ENCODE measurements at regions not wholly inside any gene's neighbourhood (a gene's known extent, or its start where the extent isn't known, plus 50 kb on each side); places are given as distances from the start of the nearest gene placed in this dataset.

- DNase-seq = no peak
These were observed 93.5 kb downstream of the C1orf94 start for GRCh38 chr1:34270181-34270580.

GRCh38 chr1:34272152-34272551 lies 95.4 kb downstream of the C1orf94 start:
- no peak for DNase-seq

GRCh38 chr1:34275150-34275549 lies 98.4 kb downstream of the C1orf94 start:
- DNase-seq = no peak

GRCh38 chr1:34276606-34277005 lies 99.9 kb downstream of the C1orf94 start:
- no peak for DNase-seq

- DNase-seq = no peak
These were observed 100.4 kb downstream of the C1orf94 start for GRCh38 chr1:34277150-34277549.

- no peak for DNase-seq
These were observed 101.5 kb downstream of the C1orf94 start for GRCh38 chr1:34278211-34278610.

GRCh38 chr1:34279971-34280370 lies 103.3 kb downstream of the C1orf94 start:
- no peak for DNase-seq

- DNase-seq = no peak
These were observed 103.8 kb downstream of the C1orf94 start for GRCh38 chr1:34280509-34280908.

GRCh38 chr1:34283142-34283541 lies 106.4 kb downstream of the C1orf94 start:
- DNase-seq = no peak

GRCh38 chr1:34286511-34286910 lies 109.8 kb downstream of the C1orf94 start:
- DNase-seq = no peak

- no peak for DNase-seq
These were observed 114.1 kb downstream of the C1orf94 start for GRCh38 chr1:34290831-34291230.

GRCh38 chr1:34292472-34292871 lies 115.8 kb downstream of the C1orf94 start:
- no peak for DNase-seq

GRCh38 chr1:34296059-34296458 lies 119.4 kb downstream of the C1orf94 start:
- DNase-seq = no peak

GRCh38 chr1:34302798-34303197 lies 126.1 kb downstream of the C1orf94 start:
- no peak for DNase-seq

- DNase-seq = no peak
These were observed 126.5 kb downstream of the C1orf94 start for GRCh38 chr1:34303218-34303617.

- DNase-seq = no peak
These were observed 129.9 kb downstream of the C1orf94 start for GRCh38 chr1:34306568-34306967.

GRCh38 chr1:34312359-34312758 lies 135.7 kb downstream of the C1orf94 start:
- DNase-seq = no peak

GRCh38 chr1:34315974-34316373 lies 139.3 kb downstream of the C1orf94 start:
- no peak for DNase-seq

GRCh38 chr1:34316773-34317172 lies 140.1 kb downstream of the C1orf94 start:
- DNase-seq = no peak

- DNase-seq = no peak
These were observed 142.5 kb downstream of the C1orf94 start for GRCh38 chr1:34319218-34319617.

GRCh38 chr1:34320053-34320669 lies 143.5 kb downstream of the C1orf94 start:
- no peak for DNase-seq

- no peak for DNase-seq
These were observed 146.3 kb downstream of the C1orf94 start for GRCh38 chr1:34322969-34323368.

- DNase-seq = no peak
These were observed 148.3 kb downstream of the C1orf94 start for GRCh38 chr1:34324879-34325440.

- DNase-seq = no peak
These were observed 151.6 kb downstream of the C1orf94 start for GRCh38 chr1:34328281-34328799.

GRCh38 chr1:34330061-34330460 lies 153.4 kb downstream of the C1orf94 start:
- no peak for DNase-seq

All from activated CD4-positive, alpha-beta T cell treated with anti-CD3 and anti-CD28 coated beads, Interleukin-10, Interleukin-2, amounts not matched to agents 100 ng/mL and 50 ng/mL, durations not matched to agents 16 hours and 8 hours (primary cell).